Natural killer cell (primary cell): ENCODE measurements at regions not wholly inside any gene's neighbourhood (a gene's known extent, or its start where the extent isn't known, plus 50 kb on each side); places are given as distances from the start of the nearest gene placed in this dataset.

ENCODE experiments used
- ATAC-seq, 3 donors: fragments of 150-1000 bp in 2 of 3; fragments of 200-7000 bp in 1 of 3; cut with Tn5 transposase; 1 replicate in 1 of 3; 2 replicates in 2 of 3; pipeline ENCODE4 v1.10.0; 2021; ENCODE audit warnings: mild to moderate bottlenecking in 2 of 3, moderate library complexity in 2 of 3
- DNase-seq, 2 donors: peaks; one replicate each; pipeline versions ENCODE4 v3.0.0 to v3.0.0-alpha.2; 2013 to 2021; ENCODE audit warnings: mixed read lengths in 1 of 2
- H3K27ac ChIP-seq: one replicate; pipeline ENCODE4 v1.5.1; 2013; ENCODE audit warnings: mild to moderate bottlenecking, low read length
- H3K27me3 ChIP-seq: one replicate; pipeline ENCODE4 v1.6.1; 2013; ENCODE audit warnings: low read length; ENCODE audit not compliant: control insufficient read depth, insufficient read depth
- H3K36me3 ChIP-seq: one replicate; pipeline ENCODE4 v1.6.1; 2013; ENCODE audit warnings: low read length; ENCODE audit not compliant: control insufficient read depth, insufficient read depth
- H3K4me1 ChIP-seq: one replicate; pipeline ENCODE4 v1.6.1; 2013; ENCODE audit warnings: low read length; ENCODE audit not compliant: control insufficient read depth, insufficient read depth
- H3K4me3 ChIP-seq: one replicate; pipeline ENCODE4 v1.5.1; 2013; ENCODE audit warnings: low read length
- H3K9me3 ChIP-seq: one replicate; pipeline ENCODE4 v1.6.1; 2013; ENCODE audit warnings: low read length; ENCODE audit not compliant: control insufficient read depth, insufficient read depth
- H3K27ac Mint-ChIP-seq, 2 donors: one replicate each; pipeline ENCODE4 v1.8.0; 2022; ENCODE audit warnings: mild to moderate bottlenecking in 2 of 2, mixed read lengths in 2 of 2, moderate library complexity in 1 of 2
- H3K27me3 Mint-ChIP-seq, 2 donors: one replicate each; pipeline ENCODE4 v1.8.0; 2022; ENCODE audit warnings: low read depth in 2 of 2, mixed read lengths in 2 of 2
- H3K36me3 Mint-ChIP-seq: one replicate; pipeline ENCODE4 v1.8.0; 2022; ENCODE audit warnings: mixed read lengths
- H3K4me1 Mint-ChIP-seq, 2 donors: one replicate each; pipeline ENCODE4 v1.8.0; 2022; ENCODE audit warnings: mixed read lengths in 2 of 2
- H3K4me3 Mint-ChIP-seq: one replicate; pipeline ENCODE4 v1.8.0; 2022; ENCODE audit warnings: mild to moderate bottlenecking, moderate library complexity, mixed read lengths
- H3K9me3 Mint-ChIP-seq, 2 donors: one replicate each; pipeline ENCODE4 v1.8.0; 2022; ENCODE audit warnings: mixed read lengths in 2 of 2
- CTCF ChIP-seq: fragments of 200-600 bp; IDR thresholded peaks from one replicate; pipeline ENCODE4 v1.8.0; 2022; ENCODE audit warnings: antibody characterized with exemption
- WGBS: methylation state at CpG from one replicate; pipeline ENCODE4 v1.1.7; 2013; ENCODE audit warnings: missing lambda C conversion rate; ENCODE audit not compliant: insufficient coverage; 5-methylcytosine and 5-hydroxymethylcytosine counted together
- intact Hi-C: fragments of 100-400 bp; cut with micrococcal nuclease; formaldehyde crosslinking; loops from one replicate; pipeline ENCODE4 v1.14.2; 2022

GRCh38 chr1:87969040-87969439 is 640.4 kb downstream of the LMO4 start:
- no peak for TF ChIP-seq CTCF
- ATAC-seq: no peak
- H3K36me3 Mint-ChIP-seq: no peaks in the 10 kb centered on the region
- H3K36me3 ChIP-seq: no peaks in the 10 kb centered on the region
- H3K9me3 ChIP-seq: no peaks in the 10 kb centered on the region
- H3K4me3 ChIP-seq: no peak overlapping the region
- no peak for DNase-seq
- no peak overlapping the region for H3K27ac ChIP-seq
- no peaks in the 10 kb centered on the region for H3K27me3 ChIP-seq
- peaks cover 0 to 3% of the 10 kb centered on the region in 2 donors for H3K27me3 Mint-ChIP-seq
- no peaks in the 10 kb centered on the region for H3K4me1 Mint-ChIP-seq
- H3K4me1 ChIP-seq: no peaks in the 10 kb centered on the region
- no peak overlapping the region for H3K4me3 Mint-ChIP-seq
- intact Hi-C loops: no loop called here
- no peak overlapping the region for H3K27ac Mint-ChIP-seq
- H3K9me3 Mint-ChIP-seq: no peaks in the 10 kb centered on the region
- 71% methylated on average over 1 of the region's 2 CpGs for WGBS

GRCh38 chr1:87972811-87973210 is 644.1 kb downstream of the LMO4 start:
- H3K36me3 Mint-ChIP-seq: no peaks in the 10 kb centered on the region
- no peaks in the 10 kb centered on the region for H3K27me3 ChIP-seq
- H3K9me3 Mint-ChIP-seq: no peaks in the 10 kb centered on the region
- no peak for DNase-seq
- no peak overlapping the region for H3K4me3 Mint-ChIP-seq
- ATAC-seq: no peak
- 95% methylated on average over 2 of the region's 3 CpGs for WGBS
- no peak overlapping the region for H3K27ac ChIP-seq
- H3K4me3 ChIP-seq: no peak overlapping the region
- intact Hi-C loops: no loop called here
- no peaks in the 10 kb centered on the region for H3K9me3 ChIP-seq
- H3K27ac Mint-ChIP-seq: no peak overlapping the region
- no peak for TF ChIP-seq CTCF
- no peaks in the 10 kb centered on the region for H3K4me1 Mint-ChIP-seq
- no peaks in the 10 kb centered on the region for H3K4me1 ChIP-seq
- no peaks in the 10 kb centered on the region for H3K36me3 ChIP-seq
- peaks cover 0 to 7% of the 10 kb centered on the region in 2 donors for H3K27me3 Mint-ChIP-seq

GRCh38 chr1:87973896-87974295 is 645.2 kb downstream of the LMO4 start:
- intact Hi-C loops: no loop called here
- Mint-ChIP-seq H3K9me3 (no peaks in the 10 kb centered on the region), H3K4me1 (no peaks in the 10 kb centered on the region), H3K27me3 (peaks cover 0 to 7% of the 10 kb centered on the region in 2 donors), H3K27ac (no peak overlapping the region), H3K36me3 (no peaks in the 10 kb centered on the region), H3K4me3 (no peak overlapping the region)
- ATAC-seq: no peak
- DNase-seq: no peak
- Histone ChIP-seq H3K4me1 (no peaks in the 10 kb centered on the region), H3K27ac (no peak overlapping the region), H3K9me3 (no peaks in the 10 kb centered on the region), H3K4me3 (no peak overlapping the region), H3K27me3 (no peaks in the 10 kb centered on the region), H3K36me3 (no peaks in the 10 kb centered on the region)
- 90% methylated on average over 3 of the region's 3 CpGs for WGBS
- TF ChIP-seq CTCF: no peak

- intact Hi-C loops: no loop called here
- DNase-seq (no peak), ATAC-seq (no peak)
- Histone ChIP-seq H3K27me3 (no peaks in the 10 kb centered on the region), H3K36me3 (no peaks in the 10 kb centered on the region), H3K4me3 (no peak overlapping the region), H3K9me3 (no peaks in the 10 kb centered on the region), H3K27ac (no peak overlapping the region), H3K4me1 (no peaks in the 10 kb centered on the region)
- Mint-ChIP-seq H3K4me3 (no peak overlapping the region), H3K27ac (no peak overlapping the region), H3K36me3 (no peaks in the 10 kb centered on the region), H3K9me3 (no peaks in the 10 kb centered on the region), H3K4me1 (no peaks in the 10 kb centered on the region), H3K27me3 (peaks cover 0 to 7% of the 10 kb centered on the region in 2 donors)
- TF ChIP-seq CTCF: no peak
Measured at GRCh38 chr1:87976316-87976715, 647.6 kb downstream of the LMO4 start.
